ENCODE measurements at regions not wholly inside any gene's neighbourhood (a gene's known extent, or its start where the extent isn't known, plus 50 kb on each side); places are given as distances from the start of the nearest gene placed in this dataset.

DNA sequence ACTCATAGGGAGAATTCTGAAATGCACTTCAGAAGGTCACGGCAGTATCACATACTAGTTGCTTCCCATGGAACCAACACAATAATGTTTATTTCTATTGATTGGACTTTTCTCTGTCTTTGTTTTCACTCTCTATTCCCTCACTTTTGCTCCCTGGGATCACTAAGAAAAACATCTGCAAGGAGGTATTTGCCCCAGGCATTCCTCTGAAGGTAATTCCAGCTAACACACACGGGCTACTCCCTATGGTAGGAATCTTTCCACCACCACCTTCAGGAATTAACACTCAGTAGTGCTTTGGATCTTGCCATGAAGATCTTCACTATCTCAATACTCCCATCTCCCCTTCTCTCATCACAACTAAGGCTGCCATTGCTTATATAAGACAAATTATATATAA lies 353.3 kb downstream of the DSC3 start (continued):
- TF ChIP-seq NRF1 (IDR thresholded peaks at IDR 0.05; ENCODE audit: low read depth, low read length) (no peak), CBX8 (IDR thresholded peaks at IDR 0.05; ENCODE audit: borderline replicate concordance, low read depth, low read length) (no peak), SIRT6 (IDR thresholded peaks at IDR 0.05; ENCODE audit: low read length) (no peak), CHD1 (IDR thresholded peaks at IDR 0.05; ENCODE audit: low read depth, low read length) (no peak), HDAC6 (IDR thresholded peaks at IDR 0.05; ENCODE audit: low read depth, low read length) (no peak), SP2 (IDR thresholded peaks at IDR 0.05; ENCODE audit: low read length) (no peak), FOSL1 (IDR thresholded peaks at IDR 0.05; ENCODE audit: insufficient read depth, low read depth, low read length) (no peak)
